ENCODE measurements at regions not wholly inside any gene's neighbourhood (a gene's known extent, or its start where the extent isn't known, plus 50 kb on each side); places are given as distances from the start of the nearest gene placed in this dataset.

- Histone ChIP-seq H3K27ac (no peak overlapping the region), H3K9me3 (ENCODE audit: severe bottlenecking) (no peaks in the 10 kb centered on the region), H3K27me3 (ENCODE audit: insufficient read depth, low read depth, severe bottlenecking) (no peaks in the 10 kb centered on the region), H3K4me3 (ENCODE audit: low read depth, low read length) (no peak overlapping the region), H3K36me3 (no peaks in the 10 kb centered on the region)
- no peak for DNase-seq
- TF ChIP-seq, protein P1, sequence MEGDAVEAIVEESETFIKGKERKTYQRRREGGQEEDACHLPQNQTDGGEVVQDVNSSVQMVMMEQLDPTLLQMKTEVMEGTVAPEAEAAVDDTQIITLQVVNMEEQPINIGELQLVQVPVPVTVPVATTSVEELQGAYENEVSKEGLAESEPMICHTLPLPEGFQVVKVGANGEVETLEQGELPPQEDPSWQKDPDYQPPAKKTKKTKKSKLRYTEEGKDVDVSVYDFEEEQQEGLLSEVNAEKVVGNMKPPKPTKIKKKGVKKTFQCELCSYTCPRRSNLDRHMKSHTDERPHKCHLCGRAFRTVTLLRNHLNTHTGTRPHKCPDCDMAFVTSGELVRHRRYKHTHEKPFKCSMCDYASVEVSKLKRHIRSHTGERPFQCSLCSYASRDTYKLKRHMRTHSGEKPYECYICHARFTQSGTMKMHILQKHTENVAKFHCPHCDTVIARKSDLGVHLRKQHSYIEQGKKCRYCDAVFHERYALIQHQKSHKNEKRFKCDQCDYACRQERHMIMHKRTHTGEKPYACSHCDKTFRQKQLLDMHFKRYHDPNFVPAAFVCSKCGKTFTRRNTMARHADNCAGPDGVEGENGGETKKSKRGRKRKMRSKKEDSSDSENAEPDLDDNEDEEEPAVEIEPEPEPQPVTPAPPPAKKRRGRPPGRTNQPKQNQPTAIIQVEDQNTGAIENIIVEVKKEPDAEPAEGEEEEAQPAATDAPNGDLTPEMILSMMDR (IDR thresholded peaks at IDR 0.05; ENCODE audit: low read depth, low read length), result no peak
Observed at GRCh38 chr17:36793976-36794375, 143.3 kb upstream of the LHX1 start.

DNA sequence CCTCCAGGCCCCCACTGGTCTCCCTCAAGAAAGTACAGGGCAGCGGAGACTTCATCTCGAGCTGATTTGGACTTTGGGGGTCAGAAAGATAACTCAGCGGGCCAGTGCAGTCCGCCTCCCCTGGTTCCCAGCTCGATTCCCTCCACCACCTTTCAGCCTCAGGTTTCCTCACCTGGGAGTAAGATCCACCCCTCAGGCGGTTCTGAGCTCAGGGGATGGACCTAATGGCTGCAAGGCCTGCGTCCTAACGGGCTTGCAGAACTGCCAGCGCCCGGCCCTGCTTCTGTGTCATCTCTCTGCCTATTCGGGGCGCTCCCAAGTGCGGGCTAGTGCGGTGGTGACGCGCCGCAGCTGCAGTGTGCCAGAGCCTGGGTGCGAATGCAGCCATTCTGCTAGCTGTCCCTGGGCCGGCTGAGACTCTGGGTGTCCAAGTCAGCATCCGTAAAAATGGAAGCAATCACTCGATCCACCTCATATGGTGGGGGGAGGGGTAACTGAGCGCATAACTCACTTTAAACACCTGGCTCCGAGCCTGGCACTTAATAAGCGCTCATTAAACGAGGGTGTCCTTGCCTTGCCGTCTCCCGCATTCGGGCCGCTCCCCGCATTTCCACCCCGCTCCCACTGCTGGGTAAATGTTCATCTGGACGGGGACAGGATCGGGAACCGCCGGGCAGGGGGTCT is 129.6 kb upstream of the LHX1 start:
- H3K27ac ChIP-seq, result no peak overlapping the region
- DNase-seq, result no peak
- H3K9me3 ChIP-seq (ENCODE audit: severe bottlenecking), result no peaks in the 10 kb centered on the region
- H3K36me3 ChIP-seq, result no peaks in the 10 kb centered on the region
- H3K27me3 ChIP-seq (ENCODE audit: insufficient read depth, low read depth, severe bottlenecking), result peaks cover 4% of the 10 kb centered on the region
- TF ChIP-seq, protein P1 (IDR thresholded peaks at IDR 0.05; ENCODE audit: low read depth, low read length), result no peak
- H3K4me3 ChIP-seq (ENCODE audit: low read depth, low read length), result peak overlapping the region; percentile 45; the same call in 1 of the 2 replicates

- Histone ChIP-seq H3K4me3 (ENCODE audit: low read depth, low read length) (peak overlapping the region; percentile 45), H3K36me3 (no peaks in the 10 kb centered on the region), H3K9me3 (ENCODE audit: severe bottlenecking) (no peaks in the 10 kb centered on the region), H3K27ac (no peak overlapping the region; the same call in 1 of the 2 replicates), H3K27me3 (ENCODE audit: insufficient read depth, low read depth, severe bottlenecking) (peaks cover 4% of the 10 kb centered on the region)
- DNase-seq, result peak; percentile 30
- TF ChIP-seq, protein P1 (IDR thresholded peaks at IDR 0.05; ENCODE audit: low read depth, low read length), result no peak
Observed at GRCh38 chr17:36808180-36808661, 129.1 kb upstream of the LHX1 start.

DNA sequence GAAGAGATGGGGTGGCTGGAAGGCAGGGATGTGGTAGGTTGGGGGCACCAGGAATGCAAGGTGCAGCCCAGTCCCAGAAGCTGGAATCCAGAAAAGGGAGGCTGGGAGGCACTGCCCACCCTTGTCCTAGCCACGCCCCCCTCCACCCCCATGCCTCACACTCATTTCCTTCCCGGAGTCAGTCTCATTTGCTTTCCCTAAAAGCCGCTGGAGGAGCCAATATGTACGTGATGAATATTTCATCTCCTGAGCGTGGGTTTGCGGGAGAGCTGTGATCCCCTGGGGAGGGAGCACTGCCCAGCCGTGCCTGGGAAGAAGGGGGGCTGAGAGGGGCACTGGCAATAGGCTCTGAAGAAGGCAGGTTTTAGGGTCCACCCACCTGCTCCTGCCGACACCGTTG is 124.5 kb upstream of the LHX1 start:
- H3K27me3 ChIP-seq (ENCODE audit: insufficient read depth, low read depth, severe bottlenecking), result peaks cover 4% of the 10 kb centered on the region
- no peak for DNase-seq
- TF ChIP-seq, protein P1 (IDR thresholded peaks at IDR 0.05; ENCODE audit: low read depth, low read length), result no peak

GRCh38 chr17:36813357-36813756 is 123.9 kb upstream of the LHX1 start:
- H3K27me3 ChIP-seq (ENCODE audit: insufficient read depth, low read depth, severe bottlenecking), result peaks cover 4% of the 10 kb centered on the region
- H3K27ac ChIP-seq, result no peak overlapping the region
- H3K9me3 ChIP-seq (ENCODE audit: severe bottlenecking), result no peaks in the 10 kb centered on the region

More for the DNA sequence above, 124.5 kb upstream of the LHX1 start:
- Histone ChIP-seq H3K27ac (no peak overlapping the region), H3K36me3 (no peaks in the 10 kb centered on the region), H3K9me3 (ENCODE audit: severe bottlenecking) (no peaks in the 10 kb centered on the region), H3K4me3 (ENCODE audit: low read depth, low read length) (no peak overlapping the region)

More at GRCh38 chr17:36813357-36813756, 123.9 kb upstream of the LHX1 start:
- no peak for DNase-seq
- H3K4me3 ChIP-seq (ENCODE audit: low read depth, low read length), result no peak overlapping the region
- H3K36me3 ChIP-seq, result no peaks in the 10 kb centered on the region
- TF ChIP-seq, protein P1 (IDR thresholded peaks at IDR 0.05; ENCODE audit: low read depth, low read length), result no peak

Data from WERI-Rb-1 (cell line).